ENCODE measurements at regions not wholly inside any gene's neighbourhood (a gene's known extent, or its start where the extent isn't known, plus 50 kb on each side); places are given as distances from the start of the nearest gene placed in this dataset.

DNA sequence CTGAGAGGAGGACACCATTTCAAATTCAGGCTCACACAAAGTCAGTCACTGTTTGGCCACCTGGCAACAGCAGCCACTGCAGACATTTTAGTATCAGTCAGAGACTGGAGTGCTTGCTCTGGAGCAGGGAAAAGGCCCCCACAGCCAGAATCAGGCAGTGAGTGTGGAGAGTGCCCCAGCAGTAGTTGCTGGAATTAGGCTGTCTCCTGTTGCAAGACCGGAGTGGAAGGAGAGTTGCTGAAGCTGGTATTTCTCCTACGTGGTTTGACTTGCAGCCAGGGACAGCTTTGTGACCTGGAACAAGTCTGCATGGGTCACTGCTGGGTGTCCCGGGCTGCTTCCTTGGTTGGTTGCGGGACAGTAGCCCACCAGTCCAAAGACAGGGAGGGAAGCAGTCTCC is 78.4 kb upstream of the TMEM168 start:
- Histone ChIP-seq H4K5ac (ENCODE audit: insufficient read length, low read depth, low read length) (no peak overlapping the region), H3K79me2 (ENCODE audit: control insufficient read depth in 1 of 2, insufficient read depth in 2 of 2, low read length in 2 of 2) (peaks cover 0 to 16% of the 10 kb centered on the region in 2 experiments; a peak in 2 of 4 replicates), H3K27ac (ENCODE audit: low read depth, low read length) (no peak overlapping the region), H2AK5ac (ENCODE audit: low read depth, low read length) (no peak overlapping the region), H2AFZ (ENCODE audit: low read length) (no peak overlapping the region), H3K23me2 (ENCODE audit: low read depth, low read length) (no peaks in the 10 kb centered on the region), H3K36me3 (ENCODE audit: control insufficient read depth in 2 of 4, insufficient read depth in 4 of 4, low read length in 3 of 4) (0 out of 8 replicates have a peak, but pooled peaks cover 0 to 3% (median 0%) of the 10 kb centered on the region in 4 experiments), H2BK15ac (ENCODE audit: low read length) (no peak overlapping the region), H3K23ac (ENCODE audit: insufficient read length) (no peak overlapping the region), H3K9ac (replicated peaks in 1 of 4; ENCODE audit: extremely low read depth in 1 of 4, low read depth in 3 of 4, low read length in 3 of 4) (no peak overlapping the region), H3K4me2 (ENCODE audit: insufficient read depth in 1 of 2, low read depth in 2 of 2, low read length in 2 of 2) (no peak overlapping the region), H3K4me1 (replicated peaks in 1 of 4; ENCODE audit: control insufficient read depth in 3 of 4, insufficient read depth in 4 of 4, low read length in 3 of 4) (peaks cover 0 to 2% (median 0%) of the 10 kb centered on the region in 4 experiments; a peak in 1 of 7 replicates), H2BK20ac (ENCODE audit: low read length) (no peak overlapping the region), H2BK120ac (replicated peaks; ENCODE audit: low read depth, low read length) (no peak overlapping the region), H3K4me3 (ENCODE audit: extremely low read depth in 1 of 4, insufficient read depth in 2 of 4, low read depth in 3 of 4, low read length in 4 of 4) (no peak overlapping the region), H3K9me3 (ENCODE audit: insufficient read depth in 2 of 2, low read depth in 1 of 2, low read length in 1 of 2) (peaks cover 2 to 9% of the 10 kb centered on the region in 2 experiments; a peak in 2 of 4 replicates), H4K91ac (replicated peaks; ENCODE audit: insufficient read length, low read length) (no peak overlapping the region), H4K20me1 (replicated peaks in 1 of 2; ENCODE audit: control insufficient read depth in 1 of 2, insufficient read depth in 2 of 2, low read length in 2 of 2) (no peaks in the 10 kb centered on the region), H3K27me3 (replicated peaks in 1 of 4; ENCODE audit: control insufficient read depth in 3 of 4, extremely low read depth in 1 of 4, insufficient read depth in 3 of 4, low read length in 3 of 4) (no peaks in the 10 kb centered on the region), H3K14ac (ENCODE audit: insufficient read length) (no peak overlapping the region), H3K56ac (replicated peaks; ENCODE audit: insufficient read length, low read depth, low read length) (no peak overlapping the region), H4K8ac (ENCODE audit: extremely low read depth, insufficient read depth, low read length) (no peak overlapping the region; the same call in 1 of the 2 replicates), H2BK5ac (ENCODE audit: low read depth, low read length) (no peak overlapping the region; the same call in 1 of the 2 replicates), H3K4ac (replicated peaks; ENCODE audit: insufficient read length, low read depth, low read length) (no peak overlapping the region), H2BK12ac (ENCODE audit: low read depth, low read length) (no peak overlapping the region), H3K18ac (ENCODE audit: extremely low read depth, low read length) (no peak overlapping the region), H3K79me1 (ENCODE audit: low read depth, low read length) (no peaks in the 10 kb centered on the region)
- DNase-seq (ENCODE audit: low read depth in 1 of 2, low spot score in 2 of 2) (no peak), FAIRE-seq (no peak)
- CTCF ChIA-PET (ENCODE audit: partially characterized antibody), result interaction anchor here (0.5 to 3.9 kb wide), 40 partner anchors 9 to 820 kb away, joined by 3 to 28 read pairs (median 3); partner anchors contain the start of gene TMEM168
- POLR2A ChIA-PET (ENCODE audit: partially characterized antibody), result no interaction called here
- 95% methylated on average over 4 of the region's 4 CpGs; no CpG with 5 or more reads in 1 of the 2 experiments for WGBS, 2 experiments (ENCODE audit: extremely low coverage in 1 of 2, insufficient coverage in 1 of 2, insufficient read length in 1 of 2, insufficient replicate concordance in 2 of 2, low coverage in 1 of 2, low lambda C conversion rate in 2 of 2, missing lambda C conversion rate in 1 of 2)
- TF ChIP-seq ZNF274 (IDR thresholded peaks at IDR 0.05; ENCODE audit: borderline replicate concordance, extremely low read depth, low read length) (no peak), RNF2 (IDR thresholded peaks at IDR 0.05; ENCODE audit: borderline replicate concordance, low read depth, low read length, missing control alignments, poor library complexity, severe bottlenecking) (no peak), TEAD4 (IDR thresholded peaks at IDR 0.05; ENCODE audit: low read depth, low read length) (no peak), SP1 (IDR thresholded peaks at IDR 0.05; ENCODE audit: low read depth, low read length) (no peak), HDAC6 (IDR thresholded peaks at IDR 0.05; ENCODE audit: low read depth, low read length) (no peak), ASH2L (IDR thresholded peaks at IDR 0.05; ENCODE audit: low read length) (no peak), BCL11A (IDR thresholded peaks at IDR 0.05; ENCODE audit: low read depth in 2 of 2, low read length in 2 of 2) (no peak), EGR1 (IDR thresholded peaks at IDR 0.05; ENCODE audit: borderline replicate concordance, low read depth, low read length) (no peak), MAFK (IDR thresholded peaks at IDR 0.05; ENCODE audit: low read depth, low read length) (no peak), SIN3A (conservative IDR thresholded peaks at IDR 0.05 in 1 of 2, IDR thresholded peaks at IDR 0.05 in 1 of 2; ENCODE audit: low read depth in 1 of 2, low read length in 2 of 2) (no peak), KDM4A (IDR thresholded peaks at IDR 0.05; ENCODE audit: low read depth, low read length, severe bottlenecking) (no peak), TBP (IDR thresholded peaks at IDR 0.05; ENCODE audit: low read depth, low read length) (no peak), POLR2A (IDR thresholded peaks at IDR 0.05; ENCODE audit: control extremely low read depth in 1 of 2, low read depth in 2 of 2, low read length in 2 of 2) (no peak), USF2 (IDR thresholded peaks at IDR 0.05; ENCODE audit: low read length) (no peak)
